H1 (cell line): ENCODE measurements at regions not wholly inside any gene's neighbourhood (a gene's known extent, or its start where the extent isn't known, plus 50 kb on each side); places are given as distances from the start of the nearest gene placed in this dataset.

Experiments used
- CTCF ChIA-PET: fragments of 300-600 bp; sonication (Branson Sonifier 250); formaldehyde crosslinking; loops from one replicate; lab custom pipeline; 2021; ENCODE audit not compliant: partially characterized antibody; lab: Charles Lee
- POLR2A ChIA-PET: fragments of 300-600 bp; sonication (Branson Sonifier 250); formaldehyde crosslinking; loops from one replicate; lab custom pipeline; 2021; ENCODE audit warnings: inconsistent platforms; ENCODE audit not compliant: partially characterized antibody; lab: Charles Lee
- DNase-seq, 2 experiments: peaks; one replicate each; pipeline versions ENCODE4 v3.0.0 to v3.0.0-alpha.2; 2010 to 2022; ENCODE audit warnings: low spot score in 2 of 2, low read depth in 1 of 2, mixed read lengths in 1 of 2
- FAIRE-seq: peaks from 2 replicates; lab custom pipeline; 2011; peaks lifted over from hg19 to GRCh38; lab: Jason Lieb, UNC
- H2AFZ ChIP-seq: 2 replicates; pipeline ENCODE4 v1.8.1; 2012; ENCODE audit warnings: low read length, inconsistent platforms
- H2AK5ac ChIP-seq: 2 replicates; pipeline ENCODE4 v1.6.1; 2013; ENCODE audit warnings: low read depth, low read length
- H2BK120ac ChIP-seq: replicated peaks from 2 replicates; pipeline ENCODE3; 2013; ENCODE audit warnings: low read depth, low read length, inconsistent platforms
- H2BK12ac ChIP-seq: 2 replicates; pipeline ENCODE4 v1.6.1; 2013; ENCODE audit warnings: low read depth, low read length
- H2BK15ac ChIP-seq: 2 replicates; pipeline ENCODE4 v1.6.1; 2013; ENCODE audit warnings: low read length
- H2BK20ac ChIP-seq: 2 replicates; pipeline ENCODE4 v1.6.1; 2013; ENCODE audit warnings: low read length
- H2BK5ac ChIP-seq: 2 replicates; pipeline ENCODE4 v1.6.1; 2013; ENCODE audit warnings: low read depth, low read length
- H3K14ac ChIP-seq: 2 replicates; pipeline ENCODE4 v1.6.1; 2013; ENCODE audit warnings: inconsistent platforms; ENCODE audit not compliant: insufficient read length
- H3K18ac ChIP-seq: 2 replicates; pipeline ENCODE4 v1.6.1; 2013; ENCODE audit warnings: low read length; ENCODE audit errors: extremely low read depth
- H3K23ac ChIP-seq: 2 replicates; pipeline ENCODE4 v1.6.1; 2013; ENCODE audit warnings: inconsistent platforms; ENCODE audit not compliant: insufficient read length
- H3K23me2 ChIP-seq: 2 replicates; pipeline ENCODE4 v1.6.1; 2013; ENCODE audit warnings: low read depth, low read length
- H3K27ac ChIP-seq: 2 replicates; pipeline ENCODE4 v1.6.1; 2011; ENCODE audit warnings: low read depth, low read length, inconsistent platforms
- H3K27me3 ChIP-seq, 4 experiments: replicated peaks in 1 of 4; 1 replicate in 1 of 4; 2 replicates in 3 of 4; pipeline versions ENCODE4 v1.6.1 to v1.8.1; 2011 to 2013; ENCODE audit warnings: low read length in 3 of 4, mild to moderate bottlenecking in 3 of 4, inconsistent platforms in 2 of 4, mixed read lengths in 2 of 4, moderate library complexity in 1 of 4; ENCODE audit not compliant: control insufficient read depth in 3 of 4, insufficient read depth in 3 of 4; ENCODE audit errors: extremely low read depth in 1 of 4
- H3K36me3 ChIP-seq, 4 experiments: 2 replicates each; pipeline versions ENCODE4 v1.6.1 to v1.8.1; 2011 to 2013; ENCODE audit warnings: mild to moderate bottlenecking in 4 of 4, low read length in 3 of 4, moderate library complexity in 2 of 4, control low read depth in 1 of 4, inconsistent platforms in 1 of 4; ENCODE audit not compliant: insufficient read depth in 4 of 4, control insufficient read depth in 2 of 4
- H3K4ac ChIP-seq: replicated peaks from 2 replicates; pipeline ENCODE3; 2013; ENCODE audit warnings: low read length, low read depth, mixed read lengths, inconsistent platforms; ENCODE audit not compliant: insufficient read length
- H3K4me1 ChIP-seq, 4 experiments: replicated peaks in 1 of 4; 1 replicate in 1 of 4; 2 replicates in 3 of 4; pipeline versions ENCODE4 v1.6.1 to v1.8.1; 2011 to 2013; ENCODE audit warnings: low read length in 3 of 4, inconsistent platforms in 2 of 4, mixed read lengths in 1 of 4; ENCODE audit not compliant: insufficient read depth in 4 of 4, control insufficient read depth in 3 of 4
- H3K4me2 ChIP-seq, 2 experiments: 2 replicates each; pipeline versions ENCODE4 v1.6.1 to v1.8.1; 2011 to 2013; ENCODE audit warnings: low read depth in 2 of 2, low read length in 2 of 2, control low read depth in 1 of 2, inconsistent platforms in 1 of 2, mild to moderate bottlenecking in 1 of 2; ENCODE audit not compliant: insufficient read depth in 1 of 2
- H3K4me3 ChIP-seq, 4 experiments: fragments of 200-600, 300-600 bp in 1 of 4; sonication (generic), shearing (Covaris generic), sonication (Bioruptor Twin) in 1 of 4; 2 replicates each; pipeline versions ENCODE4 v1.5.1 to v1.8.1; 2011 to 2016; ENCODE audit warnings: low read length in 4 of 4, low read depth in 3 of 4, control low read depth in 2 of 4, inconsistent platforms in 2 of 4, mild to moderate bottlenecking in 2 of 4, mixed read lengths in 1 of 4, moderate library complexity in 1 of 4; ENCODE audit not compliant: insufficient read depth in 2 of 4; ENCODE audit errors: extremely low read depth in 1 of 4
- H3K56ac ChIP-seq: replicated peaks from 2 replicates; pipeline ENCODE3; 2013; ENCODE audit warnings: low read depth, mild to moderate bottlenecking, mixed read lengths, low read length, inconsistent platforms; ENCODE audit not compliant: insufficient read length
- H3K79me1 ChIP-seq: 2 replicates; pipeline ENCODE4 v1.6.1; 2013; ENCODE audit warnings: low read depth, low read length, control low read depth
- H3K79me2 ChIP-seq, 2 experiments: 2 replicates each; pipeline versions ENCODE4 v1.6.1 to v1.8.1; 2012 to 2013; ENCODE audit warnings: low read length in 2 of 2, mild to moderate bottlenecking in 2 of 2, inconsistent platforms in 1 of 2; ENCODE audit not compliant: insufficient read depth in 2 of 2, control insufficient read depth in 1 of 2
- H3K9ac ChIP-seq, 4 experiments: replicated peaks in 1 of 4; 1 replicate in 1 of 4; 2 replicates in 3 of 4; pipeline versions ENCODE4 v1.6.1 to v1.8.1; 2011 to 2013; ENCODE audit warnings: low read depth in 3 of 4, low read length in 3 of 4, control low read depth in 2 of 4, mild to moderate bottlenecking in 2 of 4, moderate library complexity in 2 of 4, inconsistent platforms in 1 of 4; ENCODE audit errors: extremely low read depth in 1 of 4
- H3K9me3 ChIP-seq, 2 experiments: 2 replicates each; pipeline versions ENCODE4 v1.6.1 to v1.8.1; 2012 to 2013; ENCODE audit warnings: mild to moderate bottlenecking in 2 of 2, moderate library complexity in 2 of 2, control low read depth in 1 of 2, inconsistent platforms in 1 of 2, low read depth in 1 of 2, low read length in 1 of 2, mixed read lengths in 1 of 2; ENCODE audit not compliant: insufficient read depth in 2 of 2
- H4K20me1 ChIP-seq, 2 experiments: replicated peaks in 1 of 2; 2 replicates each; pipeline versions ENCODE3 to v1.8.1; 2011 to 2013; ENCODE audit warnings: inconsistent platforms in 2 of 2, low read length in 2 of 2, mild to moderate bottlenecking in 1 of 2; ENCODE audit not compliant: insufficient read depth in 2 of 2, control insufficient read depth in 1 of 2
- H4K5ac ChIP-seq: 2 replicates; pipeline ENCODE4 v1.6.1; 2013; ENCODE audit warnings: low read length, low read depth, mixed read lengths, inconsistent platforms; ENCODE audit not compliant: insufficient read length
- H4K8ac ChIP-seq: 2 replicates; pipeline ENCODE4 v1.8.0; 2013; ENCODE audit warnings: mild to moderate bottlenecking, moderate library complexity, low read length, inconsistent platforms; ENCODE audit not compliant: insufficient read depth; ENCODE audit errors: extremely low read depth
- H4K91ac ChIP-seq: replicated peaks from 2 replicates; pipeline ENCODE3; 2013; ENCODE audit warnings: low read length, mixed read lengths, inconsistent platforms; ENCODE audit not compliant: insufficient read length
- ASH2L ChIP-seq: fragments of 200-600, 300-600 bp; sonication (generic); IDR thresholded peaks from one replicate; pipeline ENCODE4 v1.7.1; 2017; ENCODE audit warnings: low read length
- CHD1 ChIP-seq: IDR thresholded peaks from 2 replicates; pipeline ENCODE4 v1.6.1; 2012; ENCODE audit warnings: low read depth, low read length, improper control_type of control experiment
- CREB1 ChIP-seq: IDR thresholded peaks from 2 replicates; pipeline ENCODE4 v1.6.1; 2012; ENCODE audit warnings: inconsistent platforms
- EGR1 ChIP-seq: IDR thresholded peaks from 2 replicates; pipeline ENCODE4 v1.6.1; 2011; ENCODE audit warnings: low read depth, low read length, borderline replicate concordance
- GABPA ChIP-seq: IDR thresholded peaks from 2 replicates; pipeline ENCODE4 v1.6.1; 2011; ENCODE audit warnings: mild to moderate bottlenecking, low read length, moderate library complexity, borderline replicate concordance; ENCODE audit not compliant: insufficient read depth
- NRF1 ChIP-seq: IDR thresholded peaks from 2 replicates; pipeline ENCODE4 v1.6.1; 2011; ENCODE audit warnings: mild to moderate bottlenecking, low read depth, low read length, improper control_type of control experiment
- POU5F1 ChIP-seq: IDR thresholded peaks from 2 replicates; pipeline ENCODE4 v1.6.1; 2011; ENCODE audit warnings: low read depth, mild to moderate bottlenecking, low read length, moderate library complexity
- RFX5 ChIP-seq: IDR thresholded peaks from 2 replicates; pipeline ENCODE4 v1.6.1; 2011; ENCODE audit warnings: low read depth, low read length, improper control_type of control experiment, borderline replicate concordance
- TAF7 ChIP-seq: optimal IDR thresholded peaks from 2 replicates; pipeline ENCODE3; 2011; ENCODE audit warnings: low read depth, mild to moderate bottlenecking, inconsistent platforms, low read length, moderate library complexity, borderline replicate concordance
- WGBS, 2 experiments: shearing (Covaris generic) in 1 of 2; methylation state at CpG; one replicate each; pipeline versions ENCODE4 v1.1.6 to v1.1.7; 2013 to 2015; ENCODE audit warnings: low lambda C conversion rate in 2 of 2, mixed read lengths in 2 of 2, inconsistent platforms in 1 of 2, low coverage in 1 of 2, missing lambda C conversion rate in 1 of 2; ENCODE audit not compliant: insufficient replicate concordance in 2 of 2, insufficient coverage in 1 of 2, insufficient read length in 1 of 2; ENCODE audit errors: extremely low coverage in 1 of 2, missing lambda C conversion rate in 1 of 2; 5-methylcytosine and 5-hydroxymethylcytosine counted together
- TF ChIP-seq, protein P1 (sequence below): IDR thresholded peaks from 2 replicates; pipeline ENCODE4 v1.6.1; 2012; ENCODE audit warnings: inconsistent platforms
- TF ChIP-seq, protein P2 (sequence below): IDR thresholded peaks from 2 replicates; pipeline ENCODE4 v1.6.1; 2011; ENCODE audit warnings: low read depth, mild to moderate bottlenecking, low read length; ENCODE audit not compliant: insufficient read depth

DNA sequence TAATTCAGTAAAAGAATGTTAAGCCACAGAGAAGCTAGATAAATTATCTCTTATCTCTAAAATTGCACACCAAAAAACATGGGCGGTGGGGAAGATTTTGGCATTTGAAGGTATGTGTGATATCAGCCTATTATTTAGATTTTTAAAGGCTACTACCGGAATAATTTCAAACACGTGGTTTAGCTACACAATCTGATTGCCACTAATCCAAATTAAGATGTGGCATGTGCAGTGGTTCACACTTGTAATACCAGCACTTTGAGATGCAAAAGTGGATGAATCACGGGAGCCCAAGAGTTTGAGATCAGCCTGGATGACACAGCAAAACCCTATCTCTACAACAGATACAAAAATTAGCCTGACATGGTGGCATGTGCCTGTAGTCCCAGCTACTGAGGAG, 584.5 kb downstream of the HS3ST4 start:
- POLR2A ChIA-PET = interaction anchor here (0.6 kb wide), 1 partner anchor 261 kb away, joined by 4 read pairs; no protein-coding TSS in a partner anchor
- H2BK5ac ChIP-seq = no peak overlapping the region
- H2BK12ac ChIP-seq = no peak overlapping the region
- DNase-seq = no peak
- no peaks in the 10 kb centered on the region for H3K27me3 ChIP-seq
- no peak for FAIRE-seq
- H4K5ac ChIP-seq = no peak overlapping the region
- TF ChIP-seq EGR1 (no peak), TAF7 (no peak), POU5F1 (no peak), CREB1 (no peak), ASH2L (no peak), CHD1 (no peak), NRF1 (no peak), RFX5 (no peak), GABPA (no peak)
- TF ChIP-seq, protein P1, sequence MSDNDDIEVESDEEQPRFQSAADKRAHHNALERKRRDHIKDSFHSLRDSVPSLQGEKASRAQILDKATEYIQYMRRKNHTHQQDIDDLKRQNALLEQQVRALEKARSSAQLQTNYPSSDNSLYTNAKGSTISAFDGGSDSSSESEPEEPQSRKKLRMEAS = no peak
- TF ChIP-seq, protein P2, sequence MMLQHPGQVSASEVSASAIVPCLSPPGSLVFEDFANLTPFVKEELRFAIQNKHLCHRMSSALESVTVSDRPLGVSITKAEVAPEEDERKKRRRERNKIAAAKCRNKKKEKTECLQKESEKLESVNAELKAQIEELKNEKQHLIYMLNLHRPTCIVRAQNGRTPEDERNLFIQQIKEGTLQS = no peak
- H3K9ac ChIP-seq = no peak overlapping the region
- no peak overlapping the region for H3K4me3 ChIP-seq
- no peak overlapping the region for H2BK120ac ChIP-seq
- H2BK15ac ChIP-seq = no peak overlapping the region
- H3K36me3 ChIP-seq = no peaks in the 10 kb centered on the region
- H3K14ac ChIP-seq = no peak overlapping the region
- no peak overlapping the region for H3K23ac ChIP-seq
- H3K27ac ChIP-seq = no peak overlapping the region
- no peak overlapping the region for H3K18ac ChIP-seq
- peaks cover 0 to 2% of the 10 kb centered on the region in 2 experiments for H4K20me1 ChIP-seq
- no peak overlapping the region for H3K4me2 ChIP-seq
- H2AFZ ChIP-seq = no peak overlapping the region
- H3K56ac ChIP-seq = no peak overlapping the region
- H4K91ac ChIP-seq = no peak overlapping the region
- 66% methylated on average over 4 of the region's 4 CpGs; no CpG with 5 or more reads in 1 of the 2 experiments for WGBS, 2 experiments
- no peak overlapping the region for H2AK5ac ChIP-seq
- no peak overlapping the region for H4K8ac ChIP-seq
- peaks cover 0 to under 1% (median 0%) of the 10 kb centered on the region in 4 experiments; a peak in 1 of 7 replicates for H3K4me1 ChIP-seq
- peaks cover 0 to 4% of the 10 kb centered on the region in 2 experiments; a peak in 2 of 4 replicates for H3K9me3 ChIP-seq
- H3K79me1 ChIP-seq = no peaks in the 10 kb centered on the region
- no peak overlapping the region for H3K4ac ChIP-seq
- H3K23me2 ChIP-seq = peaks cover 5% of the 10 kb centered on the region; the same call in 1 of the 2 replicates
- CTCF ChIA-PET = no interaction called here
- H3K79me2 ChIP-seq = no peaks in the 10 kb centered on the region
- no peak overlapping the region for H2BK20ac ChIP-seq
